CD4-positive, CD25-positive, alpha-beta regulatory T cell (primary cell): ENCODE measurements at regions not wholly inside any gene's neighbourhood (a gene's known extent, or its start where the extent isn't known, plus 50 kb on each side); places are given as distances from the start of the nearest gene placed in this dataset.

Source experiments
- ATAC-seq, 2 donors: fragments of 150-1000 bp; cut with Tn5 transposase; one replicate each; pipeline ENCODE4 v1.10.0; 2021; ENCODE audit warnings: low read depth in 2 of 2, moderate number of reproducible peaks in 2 of 2, moderate library complexity in 1 of 2
- DNase-seq, 3 donors: peaks; one replicate each; pipeline versions ENCODE4 v3.0.0 to v3.0.0-alpha.2; 2012 to 2022; ENCODE audit warnings: mixed read lengths in 1 of 3
- H3K27ac ChIP-seq: one replicate; pipeline ENCODE4 v1.7.0; 2013; ENCODE audit warnings: mild to moderate bottlenecking, low read length; ENCODE audit not compliant: insufficient read depth, poor library complexity, severe bottlenecking
- H3K27me3 ChIP-seq: one replicate; pipeline ENCODE4 v1.7.0; 2013; ENCODE audit warnings: low read length; ENCODE audit not compliant: control insufficient read depth, insufficient read depth
- H3K36me3 ChIP-seq: one replicate; pipeline ENCODE4 v1.7.0; 2013; ENCODE audit warnings: mild to moderate bottlenecking, low read length, moderate library complexity; ENCODE audit not compliant: control insufficient read depth, insufficient read depth
- H3K4me1 ChIP-seq: 2 replicates; pipeline ENCODE4 v1.7.0; 2013; ENCODE audit warnings: mild to moderate bottlenecking, low read length; ENCODE audit not compliant: insufficient read depth, control insufficient read depth, poor library complexity, severe bottlenecking
- H3K4me3 ChIP-seq: one replicate; pipeline ENCODE4 v1.7.0; 2013; ENCODE audit warnings: low read depth, mild to moderate bottlenecking, low read length, moderate library complexity
- H3K9me3 ChIP-seq, 2 experiments: 1 replicate in 1 of 2; 2 replicates in 1 of 2; pipeline ENCODE4 v1.7.0; 2013; ENCODE audit warnings: low read length in 2 of 2, mild to moderate bottlenecking in 1 of 2, moderate library complexity in 1 of 2; ENCODE audit not compliant: control insufficient read depth in 2 of 2
- H3K27ac Mint-ChIP-seq, 3 donors: one replicate each; pipeline ENCODE4 v1.8.0; 2020 to 2022; ENCODE audit warnings: mild to moderate bottlenecking in 3 of 3, mixed read lengths in 3 of 3, moderate library complexity in 2 of 3
- H3K27me3 Mint-ChIP-seq: one replicate; pipeline ENCODE4 v1.8.0; 2022; ENCODE audit warnings: mild to moderate bottlenecking, mixed read lengths
- H3K36me3 Mint-ChIP-seq: one replicate; pipeline ENCODE4 v1.8.0; 2020; ENCODE audit warnings: mixed read lengths
- H3K4me1 Mint-ChIP-seq, 4 donors: one replicate each; pipeline ENCODE4 v1.8.0; 2020 to 2022; ENCODE audit warnings: mixed read lengths in 4 of 4, mild to moderate bottlenecking in 1 of 4
- H3K4me3 Mint-ChIP-seq, 4 donors: one replicate each; pipeline ENCODE4 v1.8.0; 2020 to 2022; ENCODE audit warnings: mild to moderate bottlenecking in 4 of 4, mixed read lengths in 4 of 4, moderate library complexity in 3 of 4
- H3K9me3 Mint-ChIP-seq, 7 donors: one replicate each; pipeline ENCODE4 v1.8.0; 2020 to 2022; ENCODE audit warnings: mixed read lengths in 7 of 7, mild to moderate bottlenecking in 3 of 7, moderate library complexity in 2 of 7

DNA sequence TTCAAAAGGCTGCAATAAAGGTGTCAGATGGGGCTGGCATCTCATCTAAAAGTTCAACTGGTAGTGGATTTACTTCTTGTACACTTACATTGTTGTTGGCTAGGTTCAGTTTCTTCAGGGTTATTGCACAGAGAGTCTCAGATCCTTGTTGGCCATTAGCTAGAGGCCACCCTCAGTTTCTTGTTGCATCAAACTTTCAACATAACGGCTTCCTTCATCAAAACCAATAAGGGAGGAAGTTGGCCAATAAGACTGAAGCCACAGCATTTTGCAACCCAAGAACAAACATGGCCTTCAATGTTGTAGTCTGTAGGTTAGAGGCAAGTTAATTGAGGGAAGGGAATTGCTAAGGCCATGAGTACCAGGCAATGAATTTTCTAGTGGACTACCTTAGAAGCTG lies 218.0 kb downstream of the ZBBX start:
- H3K36me3 ChIP-seq, result no peaks in the 10 kb centered on the region
- Mint-ChIP-seq H3K27ac (no peak overlapping the region), H3K36me3 (no peaks in the 10 kb centered on the region), H3K4me1 (no peaks in the 10 kb centered on the region), H3K4me3 (no peak overlapping the region), H3K27me3 (no peaks in the 10 kb centered on the region), H3K9me3 (peaks cover 0 to 7% (median 4%) of the 10 kb centered on the region in 7 donors)
- no peaks in the 10 kb centered on the region for H3K9me3 ChIP-seq
- H3K4me1 ChIP-seq, result no peaks in the 10 kb centered on the region
- H3K4me3 ChIP-seq, result no peak overlapping the region
- ATAC-seq (no peak), DNase-seq (no peak)
- no peaks in the 10 kb centered on the region for H3K27me3 ChIP-seq
- no peak overlapping the region for H3K27ac ChIP-seq

DNA sequence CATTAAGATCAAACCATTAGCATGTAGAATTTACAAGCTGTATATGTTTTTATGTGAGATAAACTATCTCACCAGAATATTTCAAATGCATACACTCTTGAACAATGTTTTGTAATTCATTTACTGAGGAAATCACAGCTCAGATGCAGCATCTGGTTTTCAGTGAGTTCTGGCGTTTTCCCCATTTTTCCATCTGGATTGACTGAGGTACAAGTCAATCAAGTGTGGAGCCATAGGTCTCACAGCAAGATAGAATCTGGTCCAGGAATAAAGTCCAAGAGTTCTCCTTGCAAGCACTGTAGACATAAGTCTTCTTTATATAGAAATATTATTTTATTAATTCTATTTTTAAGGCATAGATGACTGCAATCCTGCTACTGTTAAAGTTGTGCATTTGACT lies 219.3 kb downstream of the ZBBX start:
- Histone ChIP-seq H3K4me3 (no peak overlapping the region), H3K4me1 (no peaks in the 10 kb centered on the region), H3K27me3 (no peaks in the 10 kb centered on the region), H3K27ac (no peak overlapping the region), H3K36me3 (no peaks in the 10 kb centered on the region), H3K9me3 (peaks cover 0 to 1% of the 10 kb centered on the region in 2 experiments)
- DNase-seq (no peak), ATAC-seq (no peak)
- no peaks in the 10 kb centered on the region for H3K4me1 Mint-ChIP-seq
- no peak overlapping the region for H3K4me3 Mint-ChIP-seq
- no peaks in the 10 kb centered on the region for H3K36me3 Mint-ChIP-seq
- peaks cover 0 to 15% (median 4%) of the 10 kb centered on the region in 7 donors for H3K9me3 Mint-ChIP-seq
- no peaks in the 10 kb centered on the region for H3K27me3 Mint-ChIP-seq
- no peak overlapping the region for H3K27ac Mint-ChIP-seq

- H3K9me3 Mint-ChIP-seq, result peaks cover 0 to 26% (median 4%) of the 10 kb centered on the region in 7 donors
- no peaks in the 10 kb centered on the region for H3K36me3 Mint-ChIP-seq
- Histone ChIP-seq H3K4me3 (no peak overlapping the region), H3K9me3 (peaks cover 0 to 9% of the 10 kb centered on the region in 2 experiments), H3K27ac (no peak overlapping the region), H3K36me3 (no peaks in the 10 kb centered on the region), H3K4me1 (no peaks in the 10 kb centered on the region), H3K27me3 (no peaks in the 10 kb centered on the region)
- DNase-seq (no peak), ATAC-seq (no peak)
- H3K27ac Mint-ChIP-seq, result no peak overlapping the region
- H3K27me3 Mint-ChIP-seq, result no peaks in the 10 kb centered on the region
- no peaks in the 10 kb centered on the region for H3K4me1 Mint-ChIP-seq
- H3K4me3 Mint-ChIP-seq, result no peak overlapping the region
These were observed 228.5 kb downstream of the ZBBX start for GRCh38 chr3:167151636-167152035.

DNA sequence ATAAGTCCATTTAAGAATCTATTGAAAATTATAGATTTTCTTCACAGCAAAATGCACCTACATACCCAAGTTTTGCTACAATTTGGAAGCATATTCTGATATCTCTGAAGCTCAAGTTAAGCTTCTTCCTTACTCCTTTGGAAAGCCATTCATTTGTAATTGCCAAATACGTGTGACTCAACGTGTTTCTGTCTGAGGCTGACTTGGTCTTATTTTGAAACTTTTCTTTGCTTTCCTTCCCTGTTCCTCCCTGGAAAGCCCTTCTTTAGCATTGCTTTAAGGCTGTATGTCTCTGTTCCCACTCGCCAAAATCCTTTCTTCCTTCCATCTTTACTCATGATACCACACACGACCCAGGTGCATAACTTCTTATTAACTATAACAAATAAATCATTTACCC lies 232.0 kb downstream of the ZBBX start:
- H3K4me1 ChIP-seq, result no peaks in the 10 kb centered on the region
- DNase-seq (no peak), ATAC-seq (no peak)
- H3K9me3 Mint-ChIP-seq, result peaks cover 0 to 5% (median 1%) of the 10 kb centered on the region in 7 donors
- H3K4me1 Mint-ChIP-seq, result no peaks in the 10 kb centered on the region
- no peaks in the 10 kb centered on the region for H3K27me3 Mint-ChIP-seq
- H3K9me3 ChIP-seq, result no peaks in the 10 kb centered on the region
- H3K27ac Mint-ChIP-seq, result no peak overlapping the region
- no peak overlapping the region for H3K4me3 ChIP-seq
- H3K36me3 Mint-ChIP-seq, result no peaks in the 10 kb centered on the region
- no peaks in the 10 kb centered on the region for H3K36me3 ChIP-seq
- H3K27me3 ChIP-seq, result no peaks in the 10 kb centered on the region
- H3K27ac ChIP-seq, result no peak overlapping the region
- no peak overlapping the region for H3K4me3 Mint-ChIP-seq

- H3K27me3 ChIP-seq, result no peaks in the 10 kb centered on the region
- Mint-ChIP-seq H3K4me3 (no peak overlapping the region), H3K36me3 (no peaks in the 10 kb centered on the region), H3K4me1 (no peaks in the 10 kb centered on the region), H3K27me3 (no peaks in the 10 kb centered on the region), H3K9me3 (peaks cover 0 to 4% (median under 1%) of the 10 kb centered on the region in 7 donors), H3K27ac (no peak overlapping the region)
- no peaks in the 10 kb centered on the region for H3K4me1 ChIP-seq
- no peaks in the 10 kb centered on the region for H3K9me3 ChIP-seq
- H3K4me3 ChIP-seq, result no peak overlapping the region
- no peak overlapping the region for H3K27ac ChIP-seq
- no peaks in the 10 kb centered on the region for H3K36me3 ChIP-seq
- DNase-seq (no peak), ATAC-seq (no peak)
These were observed 233.2 kb downstream of the ZBBX start for GRCh38 chr3:167146911-167147310.

DNA sequence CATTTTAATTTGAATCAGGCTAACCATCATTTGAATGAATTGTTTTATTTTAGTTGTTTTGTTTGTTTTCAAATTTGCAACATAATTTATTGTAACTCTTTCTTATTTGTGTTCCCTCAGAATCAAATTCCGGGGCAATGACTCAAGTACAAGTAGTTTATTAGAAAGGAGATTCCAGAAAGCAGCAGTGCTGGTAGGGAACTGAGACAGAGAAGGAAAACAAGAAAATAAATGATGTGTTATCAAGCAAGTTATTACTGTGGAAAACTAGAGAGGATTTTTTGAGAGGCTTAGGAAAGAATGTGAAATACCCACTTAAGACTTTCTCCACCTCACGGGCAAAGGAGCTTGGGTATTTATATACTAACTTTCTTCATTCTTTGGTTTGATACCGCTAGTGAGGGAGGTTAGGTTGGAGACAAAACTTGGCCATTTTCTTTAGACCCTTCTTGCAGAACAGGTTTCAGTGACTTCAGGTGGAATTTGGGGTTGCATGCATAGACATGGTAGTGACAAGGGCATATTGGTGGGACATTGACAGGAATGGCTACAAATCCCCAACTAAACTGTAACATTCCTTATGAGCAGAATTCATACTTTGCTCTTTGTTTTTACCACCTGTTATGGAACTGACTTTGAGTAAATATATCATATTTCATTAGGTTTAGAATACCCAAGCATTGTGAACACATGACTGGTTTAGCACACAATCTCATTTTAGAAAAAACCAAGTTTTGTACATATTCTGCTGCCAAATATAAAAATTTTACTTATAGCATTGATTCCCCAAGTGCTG lies 254.3 kb downstream of the ZBBX start:
- Histone ChIP-seq H3K27me3 (no peaks in the 10 kb centered on the region), H3K4me1 (no peaks in the 10 kb centered on the region), H3K27ac (no peak overlapping the region), H3K36me3 (no peaks in the 10 kb centered on the region), H3K4me3 (no peak overlapping the region), H3K9me3 (no peaks in the 10 kb centered on the region)
- Mint-ChIP-seq H3K27me3 (no peaks in the 10 kb centered on the region), H3K36me3 (no peaks in the 10 kb centered on the region), H3K4me3 (no peak overlapping the region), H3K4me1 (no peaks in the 10 kb centered on the region), H3K9me3 (peaks cover 0 to 18% (median 5%) of the 10 kb centered on the region in 7 donors), H3K27ac (no peak overlapping the region)
- DNase-seq (no peak), ATAC-seq (no peak)

GRCh38 chr3:167120828-167121227 lies 259.3 kb downstream of the ZBBX start:
- H3K27ac ChIP-seq, result no peak overlapping the region
- no peaks in the 10 kb centered on the region for H3K27me3 ChIP-seq
- no peaks in the 10 kb centered on the region for H3K36me3 ChIP-seq
- H3K9me3 ChIP-seq, result no peaks in the 10 kb centered on the region
- Mint-ChIP-seq H3K4me3 (no peak overlapping the region), H3K4me1 (no peaks in the 10 kb centered on the region), H3K9me3 (peaks cover 2 to 10% (median 8%) of the 10 kb centered on the region in 7 donors), H3K27ac (no peak overlapping the region), H3K27me3 (no peaks in the 10 kb centered on the region), H3K36me3 (no peaks in the 10 kb centered on the region)
- ATAC-seq (no peak), DNase-seq (no peak)
- H3K4me1 ChIP-seq, result no peaks in the 10 kb centered on the region
- no peak overlapping the region for H3K4me3 ChIP-seq
